ENCODE measurements at regions not wholly inside any gene's neighbourhood (a gene's known extent, or its start where the extent isn't known, plus 50 kb on each side); places are given as distances from the start of the nearest gene placed in this dataset.

GRCh38 chr7:148950806-148951205, 66.7 kb upstream of the EZH2 start:
- no peak for DNase-seq (ENCODE audit: low spot score)

- peak; percentile 54 for DNase-seq (ENCODE audit: low spot score)
Measured at GRCh38 chr7:148944935-148945934, 61.1 kb upstream of the EZH2 start.

- DNase-seq (ENCODE audit: low spot score) = no peak
Measured at GRCh38 chr7:148941598-148942275, 57.6 kb upstream of the EZH2 start.

GRCh38 chr7:148940702-148941597, 56.9 kb upstream of the EZH2 start:
- DNase-seq (ENCODE audit: low spot score) = peak; percentile 87

- no peak for DNase-seq (ENCODE audit: low spot score)
Measured at GRCh38 chr7:148939128-148939755, 55.2 kb upstream of the EZH2 start.

GRCh38 chr7:148935451-148935850, 51.4 kb upstream of the EZH2 start:
- no peak for DNase-seq (ENCODE audit: low spot score)

All from GM03348 (cell line).